ENCODE measurements at regions not wholly inside any gene's neighbourhood (a gene's known extent, or its start where the extent isn't known, plus 50 kb on each side); places are given as distances from the start of the nearest gene placed in this dataset.

DNA sequence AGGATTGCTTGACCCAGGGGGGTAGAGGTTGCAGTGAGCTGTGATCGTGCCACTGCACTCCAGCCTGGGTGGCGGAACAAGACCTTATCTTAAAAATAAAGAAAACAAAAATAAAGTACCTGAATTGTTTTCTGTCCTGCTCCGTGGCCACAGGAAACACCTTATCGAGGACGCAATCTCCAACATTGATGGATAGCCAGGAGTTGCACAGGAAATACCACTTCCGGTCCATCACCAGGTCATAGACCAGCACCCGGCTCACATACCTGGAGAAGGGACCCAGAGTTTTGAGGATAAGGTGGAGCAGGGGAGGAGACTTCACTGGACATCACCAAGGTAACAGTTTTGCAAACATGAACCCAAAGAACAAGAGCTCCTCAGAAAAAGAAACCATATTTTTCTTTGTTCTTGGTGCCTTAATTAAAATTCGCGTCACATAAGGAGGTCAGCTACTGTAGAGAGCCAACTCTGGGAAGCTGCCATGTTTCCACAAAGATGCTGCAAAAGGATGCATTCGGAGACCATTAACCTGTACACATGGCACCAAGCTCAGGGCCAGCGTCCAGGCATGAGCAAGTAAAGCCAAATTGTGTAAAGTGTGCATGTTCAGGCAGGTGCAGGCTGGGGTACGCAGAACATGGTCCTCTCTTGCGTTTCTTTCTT, 55.6 kb upstream of the GCSH start:
- intact Hi-C loops (cut with DNase I): no loop called here
- DNase-seq (ENCODE audit: low spot score) (no peak), ATAC-seq (no peak)

- ATAC-seq: no peak
- DNase-seq (ENCODE audit: low spot score): no peak
- intact Hi-C loops (cut with DNase I): no loop called here
Measured at GRCh38 chr16:81149614-81150013, 53.4 kb upstream of the GCSH start.

GRCh38 chr16:81148277-81148676, 52.1 kb upstream of the GCSH start:
- ATAC-seq: no peak
- intact Hi-C loops (cut with DNase I): no loop called here

More at GRCh38 chr16:81148277-81148676, 52.1 kb upstream of the GCSH start:
- DNase-seq (ENCODE audit: low spot score): no peak
